Adrenal gland (tissue), 5 donors: ENCODE measurements at regions not wholly inside any gene's neighbourhood (a gene's known extent, or its start where the extent isn't known, plus 50 kb on each side); places are given as distances from the start of the nearest gene placed in this dataset.

Experiments
- POLR2A ChIP-seq, 2 donors: fragments of 450-650 bp; IDR thresholded peaks; one replicate each; pipeline ENCODE4 v1.6.1; 2017; ENCODE audit warnings: antibody characterized with exemption in 2 of 2, mild to moderate bottlenecking in 2 of 2, moderate library complexity in 1 of 2
- TF ChIP-seq, protein P1 (sequence below), 6 experiments: fragments of 450-650 bp in 4 of 6; fragments of 200-600 bp in 2 of 6; sonication (generic) in 1 of 6; IDR thresholded peaks; 1 replicate in 5 of 6; 2 replicates in 1 of 6; pipeline versions ENCODE4 v1.5.1 to v1.8.0; 2016 to 2021; ENCODE audit warnings: antibody characterized with exemption in 6 of 6, mild to moderate bottlenecking in 2 of 6, moderate library complexity in 1 of 6
- donor health status: DM: no; HTN: no; CAD: no.

DNA sequence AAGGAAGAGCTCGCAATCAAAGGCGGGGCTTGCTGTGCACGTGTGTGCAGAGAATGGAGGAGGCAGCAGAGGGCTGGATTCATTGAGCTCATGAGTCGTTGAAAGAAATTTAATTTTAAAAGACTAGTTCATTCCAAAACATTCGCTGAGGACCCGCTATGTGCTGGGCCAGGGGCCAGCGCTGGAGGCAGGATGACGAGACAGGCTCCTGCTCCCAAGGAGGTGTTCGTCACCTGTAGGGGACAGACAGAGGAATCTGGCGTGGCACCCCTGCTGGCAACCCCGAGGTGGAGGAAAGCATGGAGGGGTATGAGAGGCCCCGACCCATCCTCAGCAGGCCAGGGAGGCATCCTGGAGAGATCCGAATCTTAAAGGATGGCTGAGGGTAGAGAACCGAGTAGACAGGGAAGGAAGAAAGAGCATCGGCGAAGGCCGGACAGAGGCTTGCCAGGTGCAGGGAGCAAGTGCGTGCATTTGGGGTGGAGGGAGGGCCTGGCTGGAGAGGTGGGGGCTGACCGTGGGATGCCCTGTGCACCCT, 96.4 kb downstream of the CPZ start:
- TF ChIP-seq, protein P1, sequence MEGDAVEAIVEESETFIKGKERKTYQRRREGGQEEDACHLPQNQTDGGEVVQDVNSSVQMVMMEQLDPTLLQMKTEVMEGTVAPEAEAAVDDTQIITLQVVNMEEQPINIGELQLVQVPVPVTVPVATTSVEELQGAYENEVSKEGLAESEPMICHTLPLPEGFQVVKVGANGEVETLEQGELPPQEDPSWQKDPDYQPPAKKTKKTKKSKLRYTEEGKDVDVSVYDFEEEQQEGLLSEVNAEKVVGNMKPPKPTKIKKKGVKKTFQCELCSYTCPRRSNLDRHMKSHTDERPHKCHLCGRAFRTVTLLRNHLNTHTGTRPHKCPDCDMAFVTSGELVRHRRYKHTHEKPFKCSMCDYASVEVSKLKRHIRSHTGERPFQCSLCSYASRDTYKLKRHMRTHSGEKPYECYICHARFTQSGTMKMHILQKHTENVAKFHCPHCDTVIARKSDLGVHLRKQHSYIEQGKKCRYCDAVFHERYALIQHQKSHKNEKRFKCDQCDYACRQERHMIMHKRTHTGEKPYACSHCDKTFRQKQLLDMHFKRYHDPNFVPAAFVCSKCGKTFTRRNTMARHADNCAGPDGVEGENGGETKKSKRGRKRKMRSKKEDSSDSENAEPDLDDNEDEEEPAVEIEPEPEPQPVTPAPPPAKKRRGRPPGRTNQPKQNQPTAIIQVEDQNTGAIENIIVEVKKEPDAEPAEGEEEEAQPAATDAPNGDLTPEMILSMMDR (IDR thresholded peaks at IDR 0.05): no peak
- TF ChIP-seq POLR2A (IDR thresholded peaks at IDR 0.05): no peak
